Hippocampal formation (tissue), 2 donors: ENCODE measurements at regions not wholly inside any gene's neighbourhood (a gene's known extent, or its start where the extent isn't known, plus 50 kb on each side); places are given as distances from the start of the nearest gene placed in this dataset.
A peak's percentile ranks its signal among the peaks of the same experiment; 100 is the strongest.

ENCODE experiments used
- DNase-seq, 2 donors: peaks; one replicate each; lab custom pipeline; 2025; lab: John Stamatoyannopoulos, UW

DNA sequence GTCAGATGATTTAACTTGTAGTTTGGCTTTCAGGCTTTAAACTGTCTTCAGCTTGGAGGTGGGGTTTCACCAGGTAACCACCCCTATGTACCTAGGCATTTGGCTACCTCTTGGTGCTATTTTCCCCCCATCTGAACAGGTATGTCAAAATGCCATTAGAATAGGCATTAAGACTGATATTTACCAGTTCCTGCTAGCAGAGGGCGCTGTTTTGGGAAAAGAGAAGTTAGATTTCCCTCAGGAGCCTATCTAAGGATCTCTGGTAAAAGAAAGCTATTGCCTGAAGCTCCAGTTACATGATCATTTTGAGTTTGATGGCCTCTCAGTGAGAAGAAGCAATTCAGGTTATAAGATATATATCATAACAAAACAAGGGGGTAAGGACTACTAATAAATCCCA is 879.1 kb downstream of the SH3BGRL start:
- no peak for DNase-seq

DNA sequence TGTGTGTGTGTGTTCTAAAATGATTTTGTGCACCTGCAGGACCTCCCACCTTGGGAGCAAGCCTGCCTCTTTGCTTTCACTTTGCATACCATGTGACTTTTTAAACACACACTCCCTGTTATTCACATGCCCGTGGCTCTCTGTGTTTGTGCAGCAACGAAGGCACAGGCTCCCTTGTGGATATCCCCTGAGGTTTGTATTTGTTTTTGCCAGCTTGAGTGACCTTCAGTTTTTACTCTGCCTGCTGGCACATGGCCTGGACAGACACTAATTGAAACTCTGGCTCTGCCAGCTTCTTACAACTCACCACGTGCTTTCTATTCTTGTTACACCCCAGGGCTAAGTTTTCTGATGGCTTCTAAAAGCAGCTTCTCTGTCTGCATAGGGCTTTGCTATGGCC is 885.8 kb downstream of the SH3BGRL start:
- DNase-seq: peak in 1 of 2 donors; percentile 2

DNA sequence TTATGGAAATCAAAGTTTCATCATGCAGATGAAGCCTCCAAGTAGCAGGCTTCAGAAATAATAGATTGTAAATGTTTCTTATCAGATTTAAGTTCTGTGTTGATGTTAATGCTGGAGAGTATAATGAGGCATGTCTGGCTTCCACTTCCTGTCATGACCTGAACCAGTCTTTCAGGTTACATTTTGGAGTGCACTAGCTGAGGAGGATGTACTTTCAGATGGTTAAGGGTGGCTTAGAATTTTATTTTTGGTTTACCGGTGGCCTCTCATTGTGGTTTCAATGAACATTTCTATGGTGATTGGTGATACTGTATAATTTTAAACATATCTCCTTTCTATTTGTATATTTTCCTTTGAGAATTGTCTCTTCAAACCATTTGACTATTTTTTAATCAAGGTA is 890.4 kb downstream of the SH3BGRL start:
- DNase-seq: no peak

DNA sequence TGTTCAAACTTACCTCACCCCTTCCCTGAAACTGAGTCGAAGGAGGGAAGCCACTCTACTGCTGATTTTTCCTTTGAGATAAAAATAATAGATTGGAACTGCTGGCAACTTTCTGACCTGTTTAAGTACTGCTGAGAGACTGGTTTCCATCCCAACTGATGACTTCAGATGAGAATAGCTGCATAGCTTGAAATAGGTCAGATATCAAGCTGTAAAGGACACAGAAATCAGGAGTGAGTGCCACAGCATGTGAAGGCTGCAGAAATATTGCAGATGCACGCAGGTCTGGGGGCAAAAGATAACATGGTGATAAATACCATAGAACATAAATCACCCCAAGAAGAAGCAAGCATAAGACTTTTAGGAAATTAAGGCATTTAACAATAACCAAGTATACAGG is 923.2 kb downstream of the SH3BGRL start:
- no peak for DNase-seq

DNA sequence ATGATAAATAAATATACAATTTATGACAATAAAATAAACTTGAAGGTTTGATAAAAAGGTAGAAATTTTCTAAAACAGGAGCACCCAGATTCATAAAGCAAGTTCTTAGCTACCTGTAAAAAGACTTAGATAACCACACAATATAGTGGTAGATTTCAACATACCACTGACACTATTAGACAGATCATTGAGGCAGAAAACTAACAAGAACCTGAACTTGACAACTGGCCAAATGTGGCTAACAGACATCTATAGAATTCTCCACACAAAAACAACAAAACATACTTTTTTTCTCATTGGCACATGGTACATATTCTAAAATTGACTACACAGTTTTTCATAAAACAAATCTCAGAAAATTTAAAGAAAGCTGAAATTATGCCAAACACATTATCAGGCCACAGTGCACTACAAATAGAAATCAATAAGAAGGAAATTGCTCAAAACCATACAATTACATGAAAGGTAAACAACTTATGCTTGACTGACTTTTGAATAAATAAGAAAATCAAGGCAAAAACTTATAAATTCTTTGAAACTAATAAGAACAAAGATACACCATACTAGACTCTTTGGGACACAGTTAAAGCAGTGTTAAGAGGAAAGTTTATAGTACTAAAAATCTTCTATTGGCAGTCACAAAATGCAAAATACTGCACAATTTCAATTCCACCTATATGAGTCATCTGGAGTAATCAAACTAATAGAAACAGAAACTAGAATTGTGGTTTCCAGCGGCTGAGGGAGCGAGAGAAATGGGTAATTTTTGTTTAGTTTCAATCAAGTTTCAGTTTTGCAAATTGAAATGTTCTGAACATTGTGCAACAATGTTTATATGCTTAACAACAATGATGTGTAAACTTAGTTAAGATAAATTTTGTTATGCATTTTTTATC is 925.6 kb downstream of the SH3BGRL start:
- no peak for DNase-seq

DNA sequence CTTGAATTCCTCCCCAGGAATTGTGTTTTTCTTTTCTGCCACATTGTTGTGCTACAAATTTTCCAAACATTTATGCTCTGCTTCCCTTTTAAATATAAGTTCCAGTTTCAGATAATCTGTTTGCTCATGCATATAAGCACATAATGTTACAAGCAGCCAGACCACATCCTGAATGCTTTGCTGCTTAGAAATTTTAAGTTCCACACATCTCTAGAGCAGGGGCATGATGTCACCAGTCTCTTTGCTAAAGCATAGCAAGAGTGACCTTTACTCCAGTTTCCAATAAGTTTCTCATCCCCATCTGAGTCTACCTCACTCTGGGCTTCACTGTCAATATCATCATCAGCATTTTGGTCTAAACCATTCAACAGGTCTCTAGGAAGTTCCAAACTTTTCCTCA is 932.5 kb downstream of the SH3BGRL start:
- DNase-seq: no peak

DNA sequence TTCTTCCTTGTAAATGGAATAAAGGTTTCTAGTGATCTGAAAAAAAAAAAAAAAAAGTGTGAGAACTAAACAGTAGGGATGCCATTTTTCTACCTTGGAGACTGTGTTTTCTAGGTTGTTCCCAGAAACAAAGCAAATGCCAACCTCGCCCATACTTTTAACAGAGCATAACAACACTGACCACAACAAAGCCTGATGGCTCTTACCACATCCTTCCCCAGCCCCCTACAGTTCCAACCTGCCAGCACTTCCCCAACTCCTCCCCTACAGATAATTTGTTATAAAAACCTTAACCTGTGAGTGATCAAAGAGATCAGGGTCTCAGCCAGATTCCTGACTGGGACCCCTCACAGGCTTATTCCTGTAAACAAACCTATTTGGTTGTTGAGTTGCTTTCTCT is 940.0 kb downstream of the SH3BGRL start:
- no peak for DNase-seq

DNA sequence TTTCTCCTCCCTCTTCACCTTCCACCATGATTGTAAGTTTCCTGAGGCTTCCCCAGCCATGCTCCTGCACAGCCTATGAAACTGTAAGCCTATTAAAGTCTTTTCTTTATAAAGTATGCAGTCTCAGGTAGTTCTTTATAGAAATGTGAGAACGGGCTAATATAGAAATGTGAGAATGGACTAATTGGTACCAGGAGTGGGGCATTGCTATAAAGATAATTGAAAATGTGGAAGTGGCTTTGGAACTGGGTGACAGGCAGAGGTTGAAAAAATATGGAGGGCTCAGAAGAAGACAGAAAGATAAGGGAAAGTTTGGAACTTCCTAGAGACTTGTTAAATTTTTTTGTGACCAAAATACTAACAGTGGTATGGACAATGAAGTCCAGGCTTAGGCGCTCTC is 959.3 kb downstream of the SH3BGRL start:
- no peak for DNase-seq

DNA sequence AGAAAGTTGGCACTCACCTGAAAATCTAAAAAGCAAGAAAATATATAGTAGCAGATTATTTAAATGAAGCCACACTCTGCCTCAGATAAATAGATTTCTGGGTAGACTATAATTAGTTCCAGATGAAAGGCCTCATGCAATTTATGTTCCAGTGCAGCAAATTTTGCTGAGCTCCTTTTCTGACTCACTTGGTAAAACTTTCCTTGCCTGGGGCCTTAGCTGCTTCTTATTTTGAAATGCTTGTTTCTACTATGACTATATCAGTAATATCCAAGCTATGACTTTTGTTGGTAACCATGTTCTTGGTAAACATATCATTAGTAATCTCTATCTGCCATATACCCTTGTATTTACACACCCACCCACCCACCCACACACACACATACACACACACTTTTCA is 961.8 kb downstream of the SH3BGRL start:
- no peak for DNase-seq

DNA sequence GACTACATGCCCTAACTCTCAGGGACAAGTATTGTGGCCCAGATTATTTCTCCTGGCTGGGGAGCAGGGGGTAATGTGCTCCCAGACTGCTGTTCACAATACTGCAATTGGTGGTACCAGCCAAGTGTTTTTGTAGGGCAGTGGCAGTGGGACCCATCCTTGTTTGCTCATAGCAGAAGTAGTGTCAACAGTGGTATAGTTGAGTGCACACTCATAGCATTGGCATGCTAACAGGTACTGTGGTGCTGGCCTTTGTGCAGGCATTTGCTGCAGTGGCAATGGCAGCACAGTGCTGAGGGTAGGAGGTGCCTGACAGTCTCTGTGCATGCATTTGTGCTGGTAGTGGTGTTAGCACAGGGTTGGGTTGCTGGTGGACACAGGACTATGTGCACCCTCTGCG is 995.0 kb downstream of the SH3BGRL start:
- no peak for DNase-seq

DNA sequence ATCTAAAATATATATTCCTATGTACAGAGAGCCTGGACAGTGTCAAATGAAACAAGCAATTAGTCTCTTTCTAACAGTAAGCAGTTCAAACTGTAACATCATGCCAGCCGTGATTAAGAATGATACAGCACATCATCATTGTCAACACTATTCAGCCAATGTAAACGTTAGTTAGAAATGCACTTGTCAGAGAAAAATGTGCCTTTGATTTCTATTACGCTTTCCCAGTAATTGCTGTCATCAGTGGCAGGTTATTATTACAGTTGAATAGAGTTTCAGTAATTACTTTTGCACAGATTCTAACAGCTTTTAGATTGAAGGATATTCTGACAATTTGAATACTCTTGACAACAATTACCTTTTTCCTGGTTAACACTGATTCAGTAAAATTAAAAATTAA is 1007.1 kb downstream of the SH3BGRL start:
- no peak for DNase-seq

DNA sequence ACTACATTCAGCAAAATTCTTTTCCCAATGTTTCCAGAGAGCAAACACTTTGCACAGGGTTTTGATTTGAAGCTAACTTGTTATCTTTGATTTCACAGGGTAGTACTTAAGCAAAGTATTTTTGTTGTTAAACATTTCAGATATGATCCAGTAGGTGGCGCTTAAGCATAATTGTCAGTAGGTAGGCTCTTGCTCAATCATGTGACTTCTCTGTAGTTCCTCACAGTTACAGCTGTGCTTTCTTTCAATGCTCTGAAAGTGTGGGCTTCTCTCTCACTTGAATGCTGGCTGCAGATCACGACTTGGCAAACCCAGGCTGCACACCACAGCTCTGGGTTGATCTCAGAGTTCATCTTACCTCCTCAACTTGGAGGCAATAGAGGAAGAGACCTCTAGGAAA is 1016.5 kb downstream of the SH3BGRL start:
- DNase-seq: no peak

DNA sequence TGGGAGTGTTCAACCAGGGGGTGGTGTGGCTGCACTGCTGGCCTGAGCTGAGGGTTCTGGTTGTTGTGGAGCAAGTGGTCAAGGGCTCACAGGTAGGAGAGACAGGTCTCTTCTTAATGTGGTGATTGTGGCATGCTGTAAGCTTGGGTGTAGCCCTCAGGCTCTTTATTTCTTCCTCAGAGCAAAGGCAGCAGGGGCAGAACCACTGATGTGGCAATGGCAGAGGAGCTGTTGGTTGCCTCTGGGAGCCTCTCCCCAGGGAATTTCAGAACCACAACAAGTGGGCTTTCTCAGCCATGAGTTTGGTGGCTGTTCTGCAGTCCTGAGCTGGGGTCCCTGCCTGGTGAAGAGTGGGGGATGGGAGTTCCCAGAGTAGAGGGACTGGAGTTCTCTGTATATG is 1017.2 kb downstream of the SH3BGRL start:
- DNase-seq: no peak

DNA sequence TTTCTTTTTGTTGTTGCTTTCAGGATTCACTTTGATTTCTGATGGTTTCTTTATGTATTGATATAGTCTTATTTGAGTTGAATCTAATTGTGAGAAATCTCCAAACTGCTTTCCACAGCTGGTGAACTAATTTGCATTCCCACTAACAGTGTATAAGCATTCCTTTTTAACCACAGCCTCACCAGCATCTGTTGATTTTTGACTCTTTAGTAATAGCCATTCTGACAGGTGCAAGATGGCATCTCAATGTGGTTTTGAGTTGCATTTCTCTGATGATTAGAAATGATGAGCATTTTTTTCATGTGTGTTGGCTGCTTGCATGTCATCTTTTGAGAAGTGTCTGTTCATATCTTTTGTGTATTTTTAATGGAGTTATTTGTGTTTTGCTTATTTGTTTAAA is 1023.1 kb downstream of the SH3BGRL start:
- DNase-seq: no peak

DNA sequence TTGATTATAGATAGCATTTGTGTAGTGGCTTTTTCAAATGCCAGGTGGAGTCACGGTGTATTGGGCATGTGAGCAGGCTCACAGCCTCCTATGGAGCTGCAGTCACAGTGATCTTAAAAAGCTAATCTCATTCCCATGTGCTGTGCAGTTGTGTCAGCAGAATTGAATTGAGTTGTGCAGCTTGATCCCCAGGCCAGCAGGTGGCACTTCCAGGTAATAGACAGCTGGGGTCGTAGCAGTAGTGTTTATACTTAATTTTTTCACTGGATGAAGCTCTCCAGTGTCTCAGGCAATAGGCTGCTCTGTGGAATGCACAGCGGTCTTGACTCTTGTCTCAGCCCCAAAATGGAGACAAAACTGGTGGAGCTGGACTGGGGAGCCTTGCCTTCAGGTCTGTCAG is 1028.1 kb downstream of the SH3BGRL start:
- DNase-seq: no peak

DNA sequence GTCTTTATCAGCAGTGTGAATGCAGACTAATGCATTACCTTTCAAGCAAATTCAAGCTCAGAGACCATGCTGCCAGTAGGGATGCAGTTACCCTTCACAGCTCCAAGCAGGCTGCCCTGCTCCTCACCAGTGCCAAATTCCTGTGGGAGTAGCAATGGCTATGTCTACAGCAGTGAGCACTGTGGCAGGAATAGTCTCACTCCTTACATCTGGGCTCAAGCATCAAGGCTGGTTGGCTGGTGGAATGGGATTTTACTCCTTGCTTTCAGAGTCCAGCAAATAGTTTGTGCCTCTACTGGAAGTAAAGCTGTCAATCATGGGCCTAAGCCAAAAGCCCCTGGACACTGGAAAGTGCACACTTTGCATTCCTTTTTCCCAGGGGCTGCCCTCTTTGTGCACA is 1030.8 kb downstream of the SH3BGRL start:
- no peak for DNase-seq

DNA sequence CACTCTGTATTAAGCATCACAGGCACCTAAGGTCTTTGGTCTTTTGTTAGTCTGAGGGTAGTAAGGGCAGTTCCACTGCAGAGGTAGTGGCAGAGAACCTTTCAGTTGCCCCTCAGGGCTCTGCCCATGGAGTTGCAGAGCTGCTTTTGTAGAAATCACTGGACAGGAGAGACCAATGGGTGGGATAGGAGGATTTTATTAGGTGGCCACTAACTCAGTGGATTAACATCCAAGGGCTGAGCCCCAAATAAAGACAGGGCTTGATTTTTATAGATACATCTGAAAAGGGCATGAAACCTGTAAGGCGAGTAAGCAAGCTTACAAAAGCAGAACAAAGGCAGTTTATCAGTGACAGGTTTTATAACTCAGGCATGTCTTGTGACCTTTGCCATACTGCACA is 1035.4 kb downstream of the SH3BGRL start:
- DNase-seq: no peak
